IPS DF 6.9 (cell line): ENCODE measurements at regions not wholly inside any gene's neighbourhood (a gene's known extent, or its start where the extent isn't known, plus 50 kb on each side); places are given as distances from the start of the nearest gene placed in this dataset.

Experiments used
- DNase-seq: peaks from one replicate; pipeline ENCODE4 v3.0.0-alpha.2; 2013; ENCODE audit warnings: low read depth, low spot score
- H3K27ac ChIP-seq: one replicate; pipeline ENCODE4 v1.5.1; 2013; ENCODE audit warnings: low read length, control low read depth
- H3K27me3 ChIP-seq: 2 replicates; pipeline ENCODE4 v1.6.1; 2013; ENCODE audit warnings: mild to moderate bottlenecking, low read length; ENCODE audit not compliant: control insufficient read depth, insufficient read depth
- H3K36me3 ChIP-seq: 2 replicates; pipeline ENCODE4 v1.6.1; 2013; ENCODE audit warnings: low read length; ENCODE audit not compliant: control insufficient read depth, insufficient read depth
- H3K4me1 ChIP-seq: 2 replicates; pipeline ENCODE4 v1.6.1; 2013; ENCODE audit warnings: low read length; ENCODE audit not compliant: control insufficient read depth, insufficient read depth
- H3K4me3 ChIP-seq: 2 replicates; pipeline ENCODE4 v1.5.1; 2013; ENCODE audit warnings: mild to moderate bottlenecking, low read length
- H3K9me3 ChIP-seq: 2 replicates; pipeline ENCODE4 v1.6.1; 2013; ENCODE audit warnings: low read length, inconsistent platforms; ENCODE audit not compliant: control insufficient read depth, insufficient read depth
- WGBS: extraction: QIAGEN DNeasy Blood & Tissue Kit; methylation state at CpG from one replicate; pipeline ENCODE4 v1.1.7; 2013; ENCODE audit warnings: mixed read lengths, missing lambda C conversion rate; ENCODE audit not compliant: insufficient read length, insufficient coverage; 5-methylcytosine and 5-hydroxymethylcytosine counted together

- no peaks in the 10 kb centered on the region for H3K36me3 ChIP-seq
- H3K4me3 ChIP-seq: no peak overlapping the region
- no peaks in the 10 kb centered on the region for H3K9me3 ChIP-seq
- no CpG with 5 or more reads among the region's 16 CpGs for WGBS
- no peaks in the 10 kb centered on the region; the same call in 1 of the 2 replicates for H3K4me1 ChIP-seq
- no peak overlapping the region for H3K27ac ChIP-seq
- DNase-seq: no peak
- H3K27me3 ChIP-seq: peaks cover 4% of the 10 kb centered on the region; the same call in 1 of the 2 replicates
Measured at GRCh38 chr2:120548627-120549608, 186.8 kb upstream of the GLI2 start.

DNA sequence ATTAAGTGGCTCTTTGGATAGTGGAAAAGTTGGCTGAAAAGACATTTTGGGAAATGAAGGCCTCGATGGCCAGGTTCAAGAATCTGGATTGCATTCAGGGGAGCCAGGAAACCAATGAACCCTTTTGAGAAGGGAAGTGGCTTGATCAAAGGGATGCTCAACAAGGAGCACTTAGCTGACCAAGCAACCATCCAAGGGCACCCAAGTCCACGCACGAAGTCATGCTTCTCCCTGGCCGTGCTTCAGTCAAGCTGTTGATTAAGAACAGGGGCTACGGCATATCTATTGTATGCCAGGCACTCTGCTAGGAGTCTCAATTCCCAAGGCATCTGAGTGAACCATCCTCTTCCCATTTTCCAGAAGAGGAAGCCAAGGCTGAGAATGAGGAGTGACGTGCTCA is 185.8 kb upstream of the GLI2 start:
- DNase-seq: no peak
- Histone ChIP-seq H3K27me3 (peaks cover 4% of the 10 kb centered on the region; the same call in 1 of the 2 replicates), H3K4me1 (no peaks in the 10 kb centered on the region; the same call in 1 of the 2 replicates), H3K36me3 (no peaks in the 10 kb centered on the region), H3K4me3 (no peak overlapping the region), H3K27ac (no peak overlapping the region), H3K9me3 (no peaks in the 10 kb centered on the region)
- no CpG with 5 or more reads among the region's 6 CpGs for WGBS

- Histone ChIP-seq H3K9me3 (no peaks in the 10 kb centered on the region), H3K4me1 (no peaks in the 10 kb centered on the region; the same call in 1 of the 2 replicates), H3K36me3 (no peaks in the 10 kb centered on the region), H3K4me3 (no peak overlapping the region), H3K27me3 (peaks cover 4% of the 10 kb centered on the region; the same call in 1 of the 2 replicates), H3K27ac (no peak overlapping the region)
- no CpG with 5 or more reads among the region's 4 CpGs for WGBS
- no peak for DNase-seq
Measured at GRCh38 chr2:120550282-120550681, 185.4 kb upstream of the GLI2 start.

DNA sequence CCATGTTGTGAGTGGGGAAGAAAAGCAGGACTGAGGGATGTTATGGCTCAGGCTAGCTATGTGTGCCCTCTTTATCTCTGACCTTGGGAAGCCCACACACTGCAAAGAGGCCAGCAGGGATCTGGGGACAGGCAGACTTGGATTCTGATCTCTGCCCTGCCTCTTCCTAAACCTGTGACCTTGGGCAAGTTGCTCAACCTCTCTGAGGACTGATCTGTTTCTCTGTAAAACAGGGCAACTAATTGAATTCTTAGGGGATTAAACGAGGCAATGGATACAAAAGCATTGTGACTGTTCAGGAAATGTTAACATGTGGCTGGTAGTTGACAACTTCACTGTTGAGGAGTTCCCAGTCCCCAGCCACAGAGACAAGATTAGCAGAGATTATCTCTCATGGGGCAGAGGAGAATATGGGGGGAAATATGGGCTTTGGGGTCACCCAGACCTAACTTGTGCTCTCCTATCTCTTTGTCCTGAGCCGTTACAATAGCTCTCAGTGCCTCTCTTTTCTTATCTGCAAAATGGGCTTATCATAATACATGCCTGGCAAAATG is 184.7 kb upstream of the GLI2 start:
- Histone ChIP-seq H3K4me3 (no peak overlapping the region), H3K36me3 (no peaks in the 10 kb centered on the region), H3K27ac (no peak overlapping the region), H3K9me3 (no peaks in the 10 kb centered on the region), H3K27me3 (peaks cover 4% of the 10 kb centered on the region; the same call in 1 of the 2 replicates), H3K4me1 (no peaks in the 10 kb centered on the region; the same call in 1 of the 2 replicates)
- WGBS: no CpG with 5 or more reads among the region's 2 CpGs
- DNase-seq: no peak

GRCh38 chr2:120551522-120551921 is 184.1 kb upstream of the GLI2 start:
- Histone ChIP-seq H3K9me3 (no peaks in the 10 kb centered on the region), H3K4me1 (no peaks in the 10 kb centered on the region; the same call in 1 of the 2 replicates), H3K27ac (no peak overlapping the region), H3K36me3 (no peaks in the 10 kb centered on the region), H3K4me3 (no peak overlapping the region), H3K27me3 (peaks cover 4% of the 10 kb centered on the region; the same call in 1 of the 2 replicates)
- DNase-seq: no peak
- no CpG with 5 or more reads among the region's 3 CpGs for WGBS

DNA sequence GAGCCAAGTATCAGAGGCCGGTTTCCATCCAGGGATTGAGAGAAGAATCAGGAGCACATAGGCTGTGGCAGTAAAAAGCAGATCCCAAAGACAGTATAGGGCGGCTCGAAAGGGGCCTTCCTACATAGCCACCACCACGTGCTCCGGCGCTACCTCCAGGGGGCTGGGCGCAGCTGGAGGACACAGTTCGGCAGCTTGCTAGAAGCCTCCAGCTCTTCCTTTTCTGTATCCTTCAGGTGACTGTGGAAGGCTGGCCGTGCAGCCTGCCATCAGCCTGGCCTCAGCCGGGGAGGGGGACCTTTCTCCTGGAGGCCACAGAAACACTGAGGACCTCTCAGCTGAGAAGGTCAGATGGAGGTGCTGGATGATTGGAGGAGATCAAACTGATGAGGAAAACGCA is 183.6 kb upstream of the GLI2 start:
- no peak overlapping the region for H3K4me3 ChIP-seq
- DNase-seq: no peak
- H3K9me3 ChIP-seq: no peaks in the 10 kb centered on the region
- no peaks in the 10 kb centered on the region; the same call in 1 of the 2 replicates for H3K4me1 ChIP-seq
- no peak overlapping the region for H3K27ac ChIP-seq
- H3K27me3 ChIP-seq: peaks cover 4% of the 10 kb centered on the region; the same call in 1 of the 2 replicates
- WGBS: no CpG with 5 or more reads among the region's 11 CpGs
- H3K36me3 ChIP-seq: no peaks in the 10 kb centered on the region

DNA sequence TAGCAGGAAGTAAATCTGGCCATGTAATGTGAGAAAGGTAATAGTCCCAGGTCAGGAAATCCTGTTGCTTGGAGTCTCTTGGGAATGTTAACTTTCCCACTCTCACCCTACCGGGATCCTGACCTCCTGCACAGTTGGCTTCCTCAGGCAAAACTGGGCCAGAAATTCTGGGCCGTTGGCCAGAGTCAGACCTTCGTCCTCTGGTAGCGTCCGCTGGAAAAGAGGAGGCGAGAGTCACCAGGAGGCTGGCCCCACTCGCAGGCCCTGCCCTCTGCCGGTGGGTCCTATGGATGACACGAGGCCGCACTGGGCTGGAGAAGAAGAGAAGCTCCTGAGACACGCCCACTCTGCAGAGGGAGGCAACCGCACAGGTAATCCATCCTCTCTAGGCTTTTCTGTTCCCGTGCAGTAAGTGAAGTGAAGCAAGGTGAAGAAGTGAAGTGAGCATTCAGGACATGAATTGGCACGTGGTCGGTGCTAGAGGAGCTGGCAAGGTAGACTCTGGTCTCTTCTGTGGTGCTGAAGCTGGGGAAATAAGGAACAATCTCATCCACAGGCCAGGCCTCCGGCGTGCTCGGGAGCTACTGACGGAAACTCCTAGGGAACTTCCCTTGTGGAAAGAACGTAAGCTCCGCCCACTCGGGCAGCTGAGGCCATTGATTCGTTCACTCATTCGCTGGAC is 182.7 kb upstream of the GLI2 start:
- no CpG with 5 or more reads among the region's 24 CpGs for WGBS
- Histone ChIP-seq H3K4me3 (peak overlapping the region; percentile 34; the same call in 1 of the 2 replicates), H3K4me1 (no peaks in the 10 kb centered on the region; the same call in 1 of the 2 replicates), H3K27me3 (peaks cover 4% of the 10 kb centered on the region; the same call in 1 of the 2 replicates), H3K36me3 (no peaks in the 10 kb centered on the region), H3K9me3 (no peaks in the 10 kb centered on the region), H3K27ac (no peak overlapping the region)
- DNase-seq: peak; percentile 74

GRCh38 chr2:120554625-120555032 is 181.0 kb upstream of the GLI2 start:
- Histone ChIP-seq H3K36me3 (no peaks in the 10 kb centered on the region), H3K4me3 (no peak overlapping the region), H3K9me3 (no peaks in the 10 kb centered on the region), H3K27me3 (peaks cover 4% of the 10 kb centered on the region; the same call in 1 of the 2 replicates), H3K4me1 (no peaks in the 10 kb centered on the region; the same call in 1 of the 2 replicates), H3K27ac (no peak overlapping the region)
- no peak for DNase-seq

- H3K27me3 ChIP-seq: peaks cover 4% of the 10 kb centered on the region; the same call in 1 of the 2 replicates
- H3K27ac ChIP-seq: no peak overlapping the region
- no peaks in the 10 kb centered on the region for H3K9me3 ChIP-seq
- no peak for DNase-seq
- no peaks in the 10 kb centered on the region for H3K36me3 ChIP-seq
- no CpG with 5 or more reads among the region's 4 CpGs for WGBS
- no peaks in the 10 kb centered on the region; the same call in 1 of the 2 replicates for H3K4me1 ChIP-seq
- no peak overlapping the region for H3K4me3 ChIP-seq
Measured at GRCh38 chr2:120555092-120555491, 180.6 kb upstream of the GLI2 start.

DNA sequence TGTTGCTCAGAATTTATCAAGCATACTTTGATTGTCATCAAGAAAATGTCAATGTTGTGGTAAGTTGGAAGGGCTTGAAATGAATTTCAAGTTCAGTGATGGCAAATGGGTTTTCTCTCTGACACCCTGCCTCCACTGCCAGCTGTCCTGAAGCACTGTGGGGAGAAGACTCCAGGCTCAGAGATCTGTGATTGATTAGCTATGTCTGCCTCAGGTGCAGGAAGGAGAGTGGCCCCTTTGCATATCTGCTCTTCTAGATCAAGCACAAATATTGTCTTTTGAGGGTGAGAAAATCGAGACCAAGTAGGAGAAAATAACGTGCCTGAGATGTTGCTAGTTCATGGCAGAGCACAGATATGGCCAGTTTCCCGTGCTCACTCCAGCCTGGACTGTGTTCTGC is 178.8 kb upstream of the GLI2 start:
- H3K4me3 ChIP-seq: no peak overlapping the region
- H3K9me3 ChIP-seq: no peaks in the 10 kb centered on the region
- H3K27ac ChIP-seq: no peak overlapping the region
- peaks cover 4% of the 10 kb centered on the region; the same call in 1 of the 2 replicates for H3K27me3 ChIP-seq
- H3K4me1 ChIP-seq: no peaks in the 10 kb centered on the region; the same call in 1 of the 2 replicates
- no peak for DNase-seq
- no CpG with 5 or more reads among the region's 3 CpGs for WGBS
- H3K36me3 ChIP-seq: no peaks in the 10 kb centered on the region
